HG03139 (cell line): ENCODE measurements at regions not wholly inside any gene's neighbourhood (a gene's known extent, or its start where the extent isn't known, plus 50 kb on each side); places are given as distances from the start of the nearest gene placed in this dataset.
"Not testable (repeated sequence)": the region's sequence is repeated elsewhere in the genome, so short reads cannot be mapped to it uniquely, and the experiment has no call there.

ENCODE experiments used
- ATAC-seq: cut with Tn5 transposase; IDR thresholded peaks from one replicate; pipeline ENCODE4 v1.9.1; 2021; ENCODE audit not compliant: unreplicated experiment

DNA sequence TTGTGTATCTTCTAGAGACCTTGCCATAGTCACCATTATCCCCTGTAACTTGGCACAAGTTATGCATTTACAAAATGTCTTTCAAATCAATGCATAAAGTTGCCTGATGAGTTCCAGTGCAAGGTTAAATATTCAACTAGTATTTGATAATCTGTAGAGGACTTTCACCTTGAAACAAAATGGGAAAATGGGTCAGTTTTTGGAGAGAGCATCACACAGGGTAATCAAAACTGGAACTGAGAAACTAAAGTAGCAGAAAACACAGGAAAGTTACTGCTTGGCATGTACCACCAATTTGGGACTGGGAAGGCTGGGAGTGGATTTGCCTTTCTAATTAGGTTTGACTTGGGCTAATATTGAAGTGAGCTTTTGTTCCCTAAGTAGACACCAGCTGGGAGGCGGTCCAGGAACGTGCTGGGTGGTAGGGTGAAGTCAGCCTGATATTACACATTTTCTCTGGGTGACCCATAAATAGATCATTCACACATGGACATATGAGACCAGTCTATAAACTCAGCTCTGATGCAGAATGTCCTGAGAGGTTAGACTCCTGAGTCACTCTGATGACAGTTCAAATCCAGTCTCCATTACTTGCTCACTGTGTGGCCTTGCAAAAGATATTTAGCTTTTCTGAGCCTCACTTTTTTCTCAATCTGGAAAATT, 152.3 kb downstream of the PCTP start:
- ATAC-seq = no peak

DNA sequence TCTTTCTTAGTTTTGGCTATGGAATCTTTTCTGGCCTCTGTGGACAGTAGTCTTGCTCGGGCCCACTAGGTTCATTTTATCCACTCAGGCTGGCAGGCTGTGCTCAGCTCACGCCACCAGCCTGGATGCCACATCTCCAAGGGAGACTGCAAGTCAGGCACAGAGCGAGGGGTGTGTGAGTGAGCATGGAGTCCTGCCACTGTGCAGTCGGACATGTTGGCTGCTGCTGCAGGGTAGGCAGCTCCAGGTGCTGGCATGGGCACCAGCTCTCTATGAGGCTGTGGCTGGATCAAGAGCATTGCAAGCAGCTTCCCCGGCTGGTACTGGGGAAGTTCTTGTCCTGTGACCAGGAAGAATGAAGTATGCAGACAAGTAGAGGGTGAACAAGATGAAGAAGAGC, 158.9 kb downstream of the PCTP start:
- ATAC-seq = no peak

DNA sequence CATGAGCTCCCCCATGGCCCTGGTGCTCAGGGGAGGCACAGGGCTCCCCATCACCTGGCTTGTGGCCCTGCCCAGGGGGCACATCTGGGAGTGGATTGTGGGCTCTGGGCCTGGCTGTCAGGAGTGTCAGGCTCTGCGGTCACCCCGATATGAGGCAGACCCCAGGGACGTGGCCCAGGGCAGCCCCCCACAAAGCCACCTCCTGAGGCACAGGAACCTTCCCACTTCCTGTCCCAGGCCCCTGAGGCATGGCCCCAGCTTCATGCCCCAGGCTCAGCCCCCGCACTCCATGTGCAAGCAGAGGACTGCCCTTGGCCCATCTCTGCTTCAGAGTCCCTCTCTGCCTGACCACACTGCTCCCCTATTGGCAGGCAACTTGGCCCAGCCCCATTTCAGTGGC, 160.3 kb downstream of the PCTP start:
- no peak for ATAC-seq

DNA sequence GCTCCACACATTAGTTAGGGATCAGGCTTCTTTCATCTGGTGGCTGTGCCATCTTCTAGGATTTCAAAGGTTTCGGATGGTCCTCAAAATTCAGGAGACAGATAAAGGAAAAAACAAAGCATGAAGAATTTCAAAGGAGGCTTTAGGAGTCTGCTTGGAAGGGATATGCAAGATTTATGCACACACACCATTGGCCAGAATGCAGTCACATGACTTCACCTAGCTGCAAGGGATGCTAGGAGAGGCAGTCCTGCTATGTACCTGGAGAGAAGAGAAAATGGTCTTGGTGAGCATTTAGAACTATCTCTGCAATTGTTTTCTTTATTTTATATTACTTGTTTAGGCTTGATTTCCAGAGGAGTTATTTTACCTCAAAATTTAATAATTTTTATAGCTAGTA, 174.6 kb downstream of the PCTP start:
- ATAC-seq = no peak

DNA sequence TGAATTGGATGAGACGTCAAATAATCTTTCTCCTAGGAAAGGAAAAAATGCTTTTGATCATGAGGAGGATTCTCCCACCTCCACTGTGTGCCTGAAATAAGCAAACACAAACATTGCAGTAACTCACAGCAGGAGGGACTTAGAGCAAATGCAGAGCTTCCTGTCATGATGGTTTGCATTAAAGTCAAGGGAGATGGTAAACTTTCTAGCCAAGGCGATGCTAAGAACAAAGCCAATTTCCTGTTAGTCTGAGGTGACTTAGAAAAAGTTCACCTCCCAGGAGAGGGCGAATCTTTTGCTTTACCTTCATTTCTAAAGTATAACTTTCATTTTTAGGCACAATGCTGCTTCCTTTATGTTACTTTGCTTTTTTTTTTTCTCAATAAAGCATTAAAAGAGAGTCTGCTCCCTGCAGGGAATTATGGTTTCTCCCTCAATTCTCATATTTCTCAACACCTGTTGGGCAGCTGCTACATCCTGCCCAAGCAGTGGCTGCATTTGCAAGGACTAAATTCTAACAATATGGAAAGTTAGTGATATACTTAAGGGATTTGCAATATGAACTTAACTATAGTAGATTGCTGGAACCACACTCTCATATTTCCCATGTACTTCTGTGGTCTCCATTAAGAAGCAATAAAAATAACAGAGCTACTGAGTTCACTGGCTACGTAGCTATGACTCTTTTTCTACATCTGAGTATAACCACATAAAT, 175.6 kb downstream of the PCTP start:
- no peak for ATAC-seq

DNA sequence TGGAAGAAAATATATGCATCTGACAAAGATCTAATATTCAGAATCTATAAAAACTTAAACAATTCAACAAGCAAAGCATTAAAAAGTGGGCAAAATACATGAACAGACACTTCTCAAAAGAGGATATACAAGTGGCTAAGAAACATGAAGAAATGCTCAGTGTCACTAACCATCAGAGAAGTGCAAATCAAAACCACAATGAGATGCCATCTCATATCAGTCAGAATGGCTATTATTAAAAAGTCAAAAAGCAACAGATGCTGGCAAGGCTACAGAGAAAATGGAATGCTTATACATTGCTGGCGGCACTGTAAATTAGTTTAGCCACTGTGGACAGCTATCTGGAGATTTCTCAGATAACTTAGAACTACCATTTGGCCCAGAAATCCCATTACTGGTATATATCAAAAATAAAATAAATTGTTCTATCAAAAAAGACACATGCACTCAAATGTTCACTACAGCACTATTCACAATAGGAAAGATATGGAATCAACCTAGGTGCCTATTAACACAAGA, 179.5 kb downstream of the PCTP start:
- no peak for ATAC-seq

DNA sequence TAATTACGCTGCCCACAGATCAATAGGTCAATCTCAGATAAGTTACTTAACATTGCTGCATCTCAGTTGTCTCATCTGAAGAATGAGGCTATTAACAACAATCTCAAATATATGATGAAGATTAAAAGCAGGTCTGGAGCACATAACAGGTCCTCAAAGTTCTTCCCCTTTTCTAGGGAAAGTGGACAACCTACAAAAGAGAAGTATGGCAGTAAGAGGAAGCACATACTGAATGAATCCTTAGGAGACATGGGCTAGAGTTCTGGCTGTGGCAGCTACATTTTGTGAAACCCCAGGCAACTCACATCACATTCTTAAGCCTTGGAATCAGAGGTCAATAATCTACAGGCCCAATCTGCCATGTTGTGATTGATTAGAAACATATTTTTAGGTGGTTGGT, 180.6 kb downstream of the PCTP start:
- no peak for ATAC-seq

DNA sequence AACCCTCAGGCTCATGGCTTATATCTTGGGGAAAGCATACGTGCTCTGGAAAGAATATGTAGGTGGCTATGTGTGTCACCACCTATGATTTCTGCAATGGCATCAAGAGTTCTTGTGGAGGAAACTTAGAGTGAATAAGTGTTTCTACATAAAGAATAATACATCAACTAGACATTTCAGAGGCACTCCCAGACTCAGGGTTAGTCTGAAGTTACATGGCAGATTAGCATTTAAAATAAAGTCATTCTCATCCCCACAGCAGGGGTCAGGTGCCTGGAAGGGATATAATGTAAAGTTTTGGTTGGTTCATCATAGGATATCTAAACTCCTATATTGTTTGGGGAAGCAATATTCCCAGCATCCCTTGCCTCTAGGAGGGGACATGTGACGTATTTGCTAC, 182.1 kb downstream of the PCTP start:
- ATAC-seq = no peak

DNA sequence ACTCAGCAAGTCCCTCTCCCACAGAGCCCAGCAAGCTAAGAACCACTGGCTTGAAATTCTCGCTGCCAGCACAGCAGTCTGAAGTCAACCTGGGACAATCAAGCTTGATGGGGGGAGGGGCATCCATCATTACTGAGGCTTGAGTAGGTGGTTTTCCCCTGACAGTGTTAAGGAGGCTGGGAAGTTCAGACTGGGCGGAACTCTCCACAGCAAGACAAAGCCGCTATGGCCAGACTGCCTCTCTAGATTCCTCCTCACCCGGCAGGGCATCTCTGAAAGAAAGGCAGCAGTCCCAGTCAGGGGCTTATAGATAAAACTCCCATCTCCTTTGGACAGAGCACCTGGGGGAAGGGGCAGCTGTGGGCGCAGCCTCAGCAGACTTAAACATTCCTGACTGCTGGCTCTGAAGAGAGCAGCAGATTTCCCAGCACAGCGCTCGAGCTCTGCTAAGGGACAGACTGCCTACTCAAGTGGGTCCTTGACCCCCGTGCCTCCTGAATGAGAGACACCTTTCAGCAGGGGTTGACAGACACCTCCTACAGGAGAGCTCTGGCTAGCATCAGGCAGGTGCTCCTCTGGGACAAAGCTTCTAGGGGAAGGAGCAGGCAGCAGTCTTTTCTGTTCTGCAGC, 188.4 kb downstream of the PCTP start:
- ATAC-seq = not testable (repeated sequence)

DNA sequence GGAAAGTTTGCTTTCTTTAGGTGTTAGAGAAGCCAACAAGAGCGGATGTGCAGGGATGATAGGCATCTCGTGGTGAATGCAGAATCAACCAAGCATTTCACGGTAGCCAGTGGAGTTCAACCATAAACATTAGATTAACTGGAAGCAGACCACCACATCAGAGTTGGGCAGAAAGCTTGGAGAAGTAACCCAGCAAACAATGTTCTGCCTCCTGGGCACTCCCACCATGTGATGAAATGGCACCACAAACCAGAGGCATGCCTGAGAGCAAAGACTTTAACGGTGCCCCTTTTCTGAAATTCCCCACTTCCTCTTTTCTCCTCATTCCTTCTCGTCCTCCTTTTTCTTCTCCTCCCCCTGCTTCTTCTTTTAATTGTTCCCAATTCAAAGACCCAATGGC, 193.5 kb upstream of the ANKFN1 start:
- ATAC-seq = no peak

DNA sequence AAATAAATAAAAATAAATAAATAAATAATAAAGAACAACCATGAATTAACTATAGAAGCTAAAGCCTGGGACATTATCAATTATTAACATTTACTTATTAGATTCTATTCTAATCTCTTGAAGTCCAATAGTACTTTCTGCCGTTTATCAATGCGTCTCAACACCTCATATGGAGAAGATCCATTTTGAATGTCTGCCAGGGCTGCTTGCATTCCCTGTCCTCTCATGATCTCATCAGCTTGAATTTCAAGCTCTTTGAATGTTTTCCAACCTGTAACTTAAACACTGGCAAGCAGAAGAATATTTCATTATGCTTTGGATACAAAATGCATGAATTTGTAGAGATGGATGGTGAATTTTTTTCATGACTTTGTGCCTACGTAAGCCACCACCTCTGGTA, 191.9 kb upstream of the ANKFN1 start:
- ATAC-seq = no peak

DNA sequence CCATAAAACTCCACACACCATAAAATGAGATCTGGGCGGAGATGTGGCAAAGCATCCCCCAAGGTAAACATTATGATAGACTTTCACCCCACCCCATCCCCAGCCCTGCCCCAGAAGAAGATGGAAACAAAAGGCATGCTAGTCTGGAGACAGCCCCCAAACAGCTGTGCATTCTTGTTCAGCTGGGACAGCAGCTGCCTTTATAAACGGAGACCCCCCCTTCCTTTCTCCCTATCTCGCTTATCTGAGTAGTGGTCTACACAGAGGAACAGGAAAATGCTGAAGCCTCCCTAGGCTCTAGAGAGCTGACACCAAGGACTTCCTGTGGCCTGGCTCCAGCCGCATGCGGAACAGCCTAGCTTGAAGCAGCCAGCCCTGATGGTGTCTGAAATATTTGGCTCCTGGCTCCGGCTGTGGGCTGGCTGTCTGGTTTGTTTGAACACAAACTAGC, 190.3 kb upstream of the ANKFN1 start:
- no peak for ATAC-seq

DNA sequence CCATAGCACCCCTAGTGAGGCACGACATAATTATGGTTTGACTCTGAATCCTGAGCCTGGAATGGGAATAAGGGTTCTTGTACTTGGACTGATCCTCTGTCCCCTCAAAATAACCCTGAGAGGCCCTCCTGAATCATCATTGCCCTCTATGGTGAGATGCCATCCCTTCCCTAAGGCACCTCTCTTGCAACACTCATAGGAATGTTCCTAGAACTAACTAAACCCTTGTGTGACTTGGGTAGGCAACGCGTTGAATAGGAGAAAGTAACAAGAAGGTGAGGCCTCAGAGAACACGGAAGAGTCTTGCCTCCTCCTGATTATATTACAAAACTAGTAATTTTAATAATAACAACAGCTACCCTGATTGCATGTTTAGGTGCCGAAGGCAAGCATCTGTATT, 189.1 kb upstream of the ANKFN1 start:
- no peak for ATAC-seq

DNA sequence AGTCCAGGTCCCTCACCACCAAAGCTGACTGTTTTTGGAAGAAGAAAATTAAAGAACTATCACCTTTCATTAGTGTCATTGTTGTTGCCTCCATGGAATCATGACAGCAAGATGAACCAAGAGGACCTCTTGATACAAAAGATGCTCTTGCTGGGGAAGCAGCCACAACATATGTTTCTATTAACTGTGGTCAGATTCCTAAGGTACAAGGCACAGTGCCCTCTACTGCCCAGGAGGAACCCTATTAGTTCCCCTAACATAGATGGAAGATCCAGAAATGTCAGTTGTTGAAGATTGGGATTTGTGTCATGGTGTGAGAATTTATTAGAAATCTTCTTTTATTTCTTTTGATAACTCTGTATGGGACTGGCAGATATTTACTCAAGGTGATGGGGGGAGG, 188.2 kb upstream of the ANKFN1 start:
- ATAC-seq = no peak

DNA sequence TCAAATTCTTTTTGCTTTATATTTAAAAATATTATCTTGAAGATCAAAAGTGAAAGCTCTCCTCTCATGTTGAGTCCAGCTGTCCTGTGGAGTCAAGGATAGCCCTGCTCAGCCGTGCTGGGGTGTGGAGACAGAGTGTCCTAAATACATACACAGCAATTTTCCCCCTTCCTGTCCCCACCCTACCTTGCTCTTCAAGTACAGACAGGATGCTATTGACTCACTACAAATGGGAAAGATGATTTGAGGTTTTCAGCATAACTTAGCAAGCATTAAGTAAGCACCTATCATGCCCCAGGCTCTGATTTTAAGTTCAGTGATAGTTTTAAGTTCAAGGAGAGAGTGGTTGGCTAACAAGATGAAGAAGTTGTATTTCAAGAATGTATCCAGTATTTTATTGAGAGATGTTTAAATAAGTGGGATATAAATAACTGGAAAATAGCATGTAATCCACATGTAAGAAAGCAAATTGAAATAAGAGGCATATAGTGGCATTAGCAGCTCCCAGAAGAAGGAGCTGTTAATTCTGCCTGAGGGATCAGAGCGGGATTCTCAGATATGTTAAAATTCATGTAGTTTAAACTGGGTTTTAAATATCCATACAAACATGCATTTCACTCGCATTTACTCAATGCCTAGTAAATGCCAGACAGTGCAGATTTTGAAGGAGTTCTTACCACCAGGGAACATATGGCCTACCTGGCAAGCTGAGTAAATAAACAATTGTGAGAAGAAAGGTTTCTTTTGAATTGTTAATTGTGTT, 183.5 kb upstream of the ANKFN1 start:
- no peak for ATAC-seq

DNA sequence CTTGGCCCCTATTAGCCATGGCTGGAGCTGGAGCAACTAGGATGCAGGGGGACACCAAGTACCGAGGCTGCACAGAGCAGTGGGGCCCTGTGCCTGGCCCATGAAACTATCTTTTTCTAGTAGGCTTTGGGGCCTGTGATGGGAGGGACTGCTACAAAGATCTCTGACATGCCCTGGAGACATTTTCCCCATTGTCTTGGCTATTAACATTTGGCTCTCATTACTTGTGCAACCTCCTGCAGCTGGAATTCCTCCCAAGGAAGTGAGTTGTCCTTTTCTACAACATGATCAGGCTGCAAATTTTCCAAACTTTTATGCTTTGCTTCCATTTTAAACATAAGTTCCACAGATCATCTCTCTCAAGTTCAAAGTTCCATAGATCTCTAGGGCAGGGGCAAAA, 174.7 kb upstream of the ANKFN1 start:
- no peak for ATAC-seq

DNA sequence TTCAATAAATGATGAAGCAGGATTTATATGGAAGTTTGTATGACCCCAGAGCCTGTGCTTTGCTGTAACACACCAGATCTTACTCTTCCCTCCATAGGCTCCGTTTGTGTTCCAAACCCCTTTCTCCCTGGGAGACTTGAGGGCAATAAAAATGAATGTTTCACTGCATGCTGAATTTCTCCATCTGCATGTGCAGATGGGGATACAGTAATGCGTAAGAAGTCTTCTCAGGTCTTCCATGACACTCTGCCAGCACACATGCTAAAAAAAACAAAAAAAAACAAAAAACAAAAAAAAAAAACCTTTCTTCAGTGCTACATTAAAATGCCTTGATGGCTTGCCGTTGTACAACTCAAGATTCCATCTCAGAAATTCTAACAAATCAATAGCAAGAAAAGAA, 170.2 kb upstream of the ANKFN1 start:
- no peak for ATAC-seq

DNA sequence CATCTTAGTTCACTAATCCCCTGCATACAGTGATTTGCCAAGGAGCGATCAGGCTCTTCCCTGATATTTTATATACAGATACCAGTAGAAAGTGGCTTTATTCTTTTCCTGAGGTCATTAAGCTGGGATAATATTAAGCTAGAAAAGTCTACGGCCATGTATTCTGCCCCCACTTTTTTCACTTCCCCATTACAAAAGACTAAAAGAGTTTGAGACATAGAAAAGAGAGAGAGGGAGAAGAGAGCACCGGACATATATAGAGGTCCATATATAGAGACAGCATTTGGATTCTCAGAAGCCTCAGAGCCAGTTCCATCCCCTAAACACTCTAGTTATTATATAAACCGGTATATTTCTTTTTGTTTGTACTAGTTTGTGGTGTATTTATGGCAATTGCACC, 166.5 kb upstream of the ANKFN1 start:
- no peak for ATAC-seq

DNA sequence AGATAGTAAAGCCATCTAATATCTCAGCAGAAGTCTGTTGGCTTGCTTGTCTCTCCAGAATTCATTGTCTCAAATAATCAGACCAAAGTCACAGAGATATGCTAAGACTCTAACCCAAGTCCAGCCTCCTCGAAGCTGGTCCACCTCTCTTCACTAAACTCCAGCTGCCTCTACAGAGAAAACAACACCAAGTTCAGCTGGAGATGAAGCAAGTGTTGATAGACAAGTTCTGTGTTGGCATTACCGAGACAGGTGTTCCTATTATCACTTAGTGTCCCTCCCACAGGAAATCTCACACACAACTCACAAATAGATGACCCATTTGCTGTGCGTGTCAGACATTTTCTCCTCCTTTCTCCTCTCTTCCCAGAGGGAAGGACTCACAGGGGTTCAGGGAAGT, 164.4 kb upstream of the ANKFN1 start:
- no peak for ATAC-seq

DNA sequence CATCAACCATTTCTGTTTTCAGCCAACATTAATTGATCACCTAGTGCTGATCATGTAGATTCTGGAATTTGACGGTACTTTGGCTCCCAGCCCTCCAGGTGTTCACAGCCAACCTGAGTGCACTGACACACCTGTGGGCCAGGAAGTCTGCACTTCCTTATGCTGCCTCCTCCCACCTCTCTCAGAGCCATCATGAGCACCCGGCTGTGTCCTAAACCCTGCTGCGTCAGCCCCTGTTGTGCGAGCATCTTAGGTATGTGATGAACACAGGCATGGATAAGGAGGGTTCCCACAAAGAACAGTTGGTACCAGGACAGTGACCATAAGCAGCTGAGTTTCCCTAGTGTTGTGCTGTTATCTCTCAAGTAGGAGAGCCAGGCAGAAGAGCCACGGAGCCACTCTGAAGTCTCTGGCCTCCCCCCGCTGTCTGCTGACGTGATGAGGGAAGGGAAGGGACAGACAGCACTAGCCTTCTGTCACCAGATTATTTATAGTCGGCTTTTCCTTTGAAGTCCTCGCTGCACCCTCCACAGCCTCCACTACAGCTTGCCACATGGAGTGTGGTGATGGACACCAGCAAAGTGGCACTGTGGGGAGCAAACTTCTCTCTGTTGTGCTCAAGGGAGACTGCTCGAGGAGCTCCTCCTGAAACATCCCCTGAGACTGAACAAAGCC, 162.8 kb upstream of the ANKFN1 start:
- ATAC-seq = no peak

DNA sequence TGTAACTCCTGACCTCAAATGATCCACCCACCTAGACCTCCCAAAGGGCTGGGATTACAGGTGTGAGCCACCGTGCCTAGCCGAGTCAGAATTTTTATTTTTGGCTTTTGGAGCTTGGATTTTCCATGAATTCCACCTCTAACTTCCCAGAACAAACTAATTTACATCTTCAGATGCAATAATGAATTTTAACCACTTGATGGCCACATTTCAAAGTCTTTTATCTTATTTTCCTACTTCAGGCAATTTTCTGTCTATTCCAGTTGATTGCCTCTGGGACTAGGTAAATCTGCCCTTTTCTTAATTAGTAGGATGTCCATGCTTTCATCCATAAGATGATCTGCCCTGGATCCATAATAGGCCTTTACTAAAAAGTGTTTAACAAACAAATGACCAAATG, 156.4 kb upstream of the ANKFN1 start:
- ATAC-seq = no peak
